IMR-90 (cell line): ENCODE measurements at regions not wholly inside any gene's neighbourhood (a gene's known extent, or its start where the extent isn't known, plus 50 kb on each side); places are given as distances from the start of the nearest gene placed in this dataset.

Source experiments
- ATAC-seq: fragments of 200-7000 bp; cut with Tn5 transposase; 2 replicates; pipeline ENCODE4 v1.9.1; 2020; ENCODE audit warnings: low read depth, mild to moderate bottlenecking, moderate library complexity
- BruUV-seq: library from RNA; stranded (reverse); fragments of 400-500 nt; replicated peaks from 2 replicates; lab custom pipeline; 2021; lab: Mats Ljungman, UMichigan
- CTCF ChIA-PET: fragments of 300-600 bp; formaldehyde crosslinking; extraction: SDS; loops from one replicate; lab custom pipeline; 2021; ENCODE audit warnings: antibody characterized with exemption; lab: Yijun Ruan, JAX
- POLR2A ChIA-PET: fragments of 300-600 bp; sonication (Branson Sonifier 250); formaldehyde crosslinking; loops from one replicate; lab custom pipeline; 2022; ENCODE audit warnings: antibody characterized with exemption; ENCODE audit not compliant: unreplicated experiment; lab: Charles Lee
- DNase-seq: peaks from one replicate; pipeline ENCODE4 v3.0.0; 2013
- H2AFZ ChIP-seq: replicated peaks from 2 replicates; pipeline ENCODE3; 2013; ENCODE audit warnings: low read length, mild to moderate bottlenecking; ENCODE audit not compliant: poor library complexity
- H2AK5ac ChIP-seq: 2 replicates; pipeline ENCODE4 v1.6.1; 2013; ENCODE audit warnings: low read depth, low read length, inconsistent platforms
- H2AK9ac ChIP-seq: replicated peaks from 2 replicates; pipeline ENCODE3; 2013; ENCODE audit warnings: mild to moderate bottlenecking, low read depth, low read length, moderate library complexity; ENCODE audit not compliant: poor library complexity
- H2BK120ac ChIP-seq: 2 replicates; pipeline ENCODE4 v1.6.1; 2013; ENCODE audit warnings: low read depth, low read length, inconsistent platforms
- H2BK15ac ChIP-seq: 3 replicates; pipeline ENCODE4 v1.6.1; 2013; ENCODE audit warnings: low read depth, low read length, inconsistent platforms
- H2BK20ac ChIP-seq: 2 replicates; pipeline ENCODE4 v1.6.1; 2013; ENCODE audit warnings: low read depth, mild to moderate bottlenecking, inconsistent platforms, low read length, moderate library complexity
- H2BK5ac ChIP-seq: 2 replicates; pipeline ENCODE4 v1.6.1; 2013; ENCODE audit warnings: mild to moderate bottlenecking, low read depth, low read length, inconsistent platforms; ENCODE audit not compliant: poor library complexity, severe bottlenecking
- H3K14ac ChIP-seq: replicated peaks from 2 replicates; pipeline ENCODE4 v1.6.1; 2013; ENCODE audit warnings: low read depth, low read length, inconsistent platforms
- H3K18ac ChIP-seq: 2 replicates; pipeline ENCODE4 v1.6.1; 2013; ENCODE audit warnings: low read depth, low read length, control low read depth
- H3K23ac ChIP-seq: 2 replicates; pipeline ENCODE4 v1.6.1; 2013; ENCODE audit warnings: low read depth, low read length, inconsistent platforms
- H3K27ac ChIP-seq: 2 replicates; pipeline ENCODE4 v1.5.1; 2013; ENCODE audit warnings: mild to moderate bottlenecking, control low read depth, low read length; ENCODE audit not compliant: insufficient read depth
- H3K27me3 ChIP-seq: 2 replicates; pipeline ENCODE4 v1.6.1; 2013; ENCODE audit warnings: low read length; ENCODE audit not compliant: control insufficient read depth, insufficient read depth
- H3K36me3 ChIP-seq: 2 replicates; pipeline ENCODE4 v1.6.1; 2013; ENCODE audit warnings: low read length, mixed read lengths; ENCODE audit not compliant: control insufficient read depth, insufficient read depth
- H3K4ac ChIP-seq: 2 replicates; pipeline ENCODE4 v1.6.1; 2013; ENCODE audit warnings: low read depth, low read length, inconsistent platforms
- H3K4me1 ChIP-seq: 2 replicates; pipeline ENCODE4 v1.6.1; 2013; ENCODE audit warnings: low read length, mixed read lengths; ENCODE audit not compliant: control insufficient read depth, insufficient read depth
- H3K4me2 ChIP-seq: 2 replicates; pipeline ENCODE4 v1.6.1; 2013; ENCODE audit warnings: low read depth, mild to moderate bottlenecking, control low read depth, low read length, moderate library complexity
- H3K4me3 ChIP-seq: 2 replicates; pipeline ENCODE4 v1.5.1; 2013; ENCODE audit warnings: low read depth, mild to moderate bottlenecking, control low read depth, low read length, moderate library complexity; ENCODE audit not compliant: insufficient read depth
- H3K56ac ChIP-seq: 2 replicates; pipeline ENCODE4 v1.6.1; 2013; ENCODE audit warnings: low read length, inconsistent platforms; ENCODE audit not compliant: insufficient read depth; ENCODE audit errors: extremely low read depth
- H3K79me1 ChIP-seq, 2 experiments: 2 replicates each; pipeline ENCODE4 v1.6.1; 2013; ENCODE audit warnings: low read length in 2 of 2, inconsistent platforms in 1 of 2, low read depth in 1 of 2
- H3K9ac ChIP-seq: 2 replicates; pipeline ENCODE4 v1.6.1; 2013; ENCODE audit warnings: low read depth, low read length, control low read depth
- H3K9me1 ChIP-seq: 2 replicates; pipeline ENCODE4 v1.6.1; 2013; ENCODE audit warnings: low read length, inconsistent platforms; ENCODE audit not compliant: insufficient read depth
- H3K9me3 ChIP-seq: 2 replicates; pipeline ENCODE4 v1.6.1; 2013; ENCODE audit warnings: low read length; ENCODE audit not compliant: control insufficient read depth, insufficient read depth
- H4K20me1 ChIP-seq: 2 replicates; pipeline ENCODE4 v1.6.1; 2013; ENCODE audit warnings: low read length, inconsistent platforms; ENCODE audit not compliant: insufficient read depth
- H4K5ac ChIP-seq: 2 replicates; pipeline ENCODE4 v1.6.1; 2013; ENCODE audit warnings: mild to moderate bottlenecking, low read depth, low read length, control low read depth
- H4K8ac ChIP-seq, 2 experiments: 2 replicates each; pipeline ENCODE4 v1.6.1; 2013; ENCODE audit warnings: low read depth in 2 of 2, low read length in 2 of 2, control low read depth in 1 of 2, inconsistent platforms in 1 of 2
- H4K91ac ChIP-seq: 2 replicates; pipeline ENCODE4 v1.6.1; 2013; ENCODE audit warnings: low read depth, low read length, inconsistent platforms; ENCODE audit not compliant: insufficient read depth
- BHLHE40 ChIP-seq: fragments of 150-350 bp; IDR thresholded peaks from 2 replicates; pipeline ENCODE4 v1.6.1; 2016; ENCODE audit warnings: mild to moderate bottlenecking, low read depth, low read length
- RAD21 ChIP-seq: IDR thresholded peaks from 2 replicates; pipeline ENCODE4 v1.6.1; 2012; ENCODE audit warnings: low read length, improper control_type of control experiment
- WGBS, 2 experiments: methylation state at CpG; one replicate each; pipeline versions ENCODE4 v1.1.5 to v1.1.7; 2013; ENCODE audit warnings: missing lambda C conversion rate in 2 of 2; ENCODE audit not compliant: insufficient read length in 1 of 2; ENCODE audit errors: extremely low coverage in 2 of 2; 5-methylcytosine and 5-hydroxymethylcytosine counted together
- dilution Hi-C: fragments of 300-500 bp; cut with HindIII; formaldehyde crosslinking; loops from one replicate; pipeline ENCODE4 v1.14.3; 2018; ENCODE audit warnings: low sequenced_read_pairs; ENCODE audit not compliant: unreplicated experiment
- in situ Hi-C: fragments of 300-500 bp; cut with MboI; formaldehyde crosslinking; loops from 3 replicates; pipeline ENCODE4 v1.14.3; 2019; ENCODE audit warnings: low sequenced_read_pairs, inconsistent platforms, mixed read lengths
- intact Hi-C: fragments of 100-400 bp; cut with micrococcal nuclease; formaldehyde crosslinking; loops from 2 replicates; pipeline ENCODE4 v1.10.0; 2022

GRCh38 chr10:57973451-57973850 lies 294.2 kb downstream of the IPMK start:
- dilution Hi-C loops (no loop called here), in situ Hi-C loops (no loop called here), intact Hi-C loops (no loop called here)
- H3K27me3 ChIP-seq = no peaks in the 10 kb centered on the region
- H3K23ac ChIP-seq = no peak overlapping the region
- no peak overlapping the region for H3K56ac ChIP-seq
- WGBS, 2 experiments = no CpG with 5 or more reads among the region's 1 CpG
- H2AK5ac ChIP-seq = no peak overlapping the region
- H2BK15ac ChIP-seq = no peak overlapping the region
- no peak overlapping the region for H2AK9ac ChIP-seq
- POLR2A ChIA-PET = no interaction called here
- TF ChIP-seq RAD21 (no peak), BHLHE40 (no peak)
- H4K91ac ChIP-seq = no peak overlapping the region
- H3K4me2 ChIP-seq = no peak overlapping the region
- peak; percentile 44 for DNase-seq
- H3K27ac ChIP-seq = no peak overlapping the region
- peak overlapping the region; percentile 17; the same call in 1 of the 2 replicates for H2BK120ac ChIP-seq
- H3K79me1 ChIP-seq = no peaks in the 10 kb centered on the region
- CTCF ChIA-PET = no interaction called here
- H3K9ac ChIP-seq = no peak overlapping the region
- no peak overlapping the region for H3K14ac ChIP-seq
- H3K4ac ChIP-seq = no peak overlapping the region
- no peaks in the 10 kb centered on the region for H3K4me1 ChIP-seq
- no peaks in the 10 kb centered on the region for H3K36me3 ChIP-seq
- no peak overlapping the region for H4K5ac ChIP-seq
- no peak overlapping the region for H2BK20ac ChIP-seq
- BruUV-seq = no TSS peak
- no peaks in the 10 kb centered on the region for H4K20me1 ChIP-seq
- H3K18ac ChIP-seq = no peak overlapping the region
- no peak overlapping the region for H2AFZ ChIP-seq
- ATAC-seq = peak; percentile 37
- no peak overlapping the region for H3K4me3 ChIP-seq
- no peaks in the 10 kb centered on the region for H3K9me1 ChIP-seq
- H2BK5ac ChIP-seq = peak overlapping the region; percentile 18
- peak overlapping the region in 1 of 2 experiments; percentile 10; a peak in 1 of 4 replicates for H4K8ac ChIP-seq
- no peaks in the 10 kb centered on the region for H3K9me3 ChIP-seq
